ENCODE measurements at regions not wholly inside any gene's neighbourhood (a gene's known extent, or its start where the extent isn't known, plus 50 kb on each side); places are given as distances from the start of the nearest gene placed in this dataset.

DNA sequence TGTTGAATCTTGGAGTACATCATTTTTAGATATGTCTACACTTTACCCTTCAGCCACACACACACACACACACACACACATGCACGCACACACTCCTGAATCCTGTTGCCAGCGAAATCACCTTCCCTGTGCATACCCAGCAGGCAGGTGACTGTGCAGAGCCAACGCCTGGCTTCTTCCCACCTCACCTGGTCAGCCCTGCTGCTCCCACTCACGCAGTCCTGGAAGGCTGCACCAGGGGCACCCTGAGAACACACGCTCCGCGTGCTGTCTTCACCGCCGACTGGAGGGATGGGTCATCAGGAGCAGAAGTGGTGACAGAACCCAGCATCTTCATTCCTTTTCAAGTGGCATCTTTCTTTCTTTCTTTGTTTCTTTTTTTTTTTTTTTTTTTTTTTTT is 94.6 kb downstream of the TBXT start:
- Mint-ChIP-seq H3K4me1 (no peaks in the 10 kb centered on the region), H3K36me3 (no peaks in the 10 kb centered on the region), H3K4me3 (no peak overlapping the region), H3K9me3 (no peaks in the 10 kb centered on the region), H3K27ac (no peak overlapping the region)
- ATAC-seq (no peak), DNase-seq (ENCODE audit: low spot score in 2 of 2) (no peak)

DNA sequence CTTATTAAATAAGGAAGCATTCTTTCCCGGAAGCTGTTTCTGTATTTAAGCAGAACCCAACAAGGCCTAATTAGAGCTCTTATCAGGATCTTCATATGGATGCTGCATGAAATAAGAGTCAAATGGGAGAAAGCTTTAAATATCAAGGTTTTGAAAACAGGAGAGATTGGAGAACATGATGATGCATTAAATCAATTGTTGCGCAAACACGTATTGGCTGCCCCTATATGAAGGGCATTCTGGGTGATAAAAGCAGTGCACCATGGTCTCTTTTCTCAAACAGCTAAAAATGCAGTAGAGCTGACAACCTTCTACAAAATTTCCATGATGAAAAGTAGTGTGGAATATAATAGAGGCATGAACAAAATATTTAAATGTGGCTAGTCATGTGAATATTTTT is 98.9 kb downstream of the TBXT start:
- H3K9me3 Mint-ChIP-seq: peaks cover 2% of the 10 kb centered on the region
- H3K4me3 Mint-ChIP-seq: no peak overlapping the region
- ATAC-seq (no peak), DNase-seq (ENCODE audit: low spot score in 2 of 2) (no peak)
- no peak overlapping the region for H3K27ac Mint-ChIP-seq
- H3K36me3 Mint-ChIP-seq: no peaks in the 10 kb centered on the region
- no peaks in the 10 kb centered on the region for H3K4me1 Mint-ChIP-seq

DNA sequence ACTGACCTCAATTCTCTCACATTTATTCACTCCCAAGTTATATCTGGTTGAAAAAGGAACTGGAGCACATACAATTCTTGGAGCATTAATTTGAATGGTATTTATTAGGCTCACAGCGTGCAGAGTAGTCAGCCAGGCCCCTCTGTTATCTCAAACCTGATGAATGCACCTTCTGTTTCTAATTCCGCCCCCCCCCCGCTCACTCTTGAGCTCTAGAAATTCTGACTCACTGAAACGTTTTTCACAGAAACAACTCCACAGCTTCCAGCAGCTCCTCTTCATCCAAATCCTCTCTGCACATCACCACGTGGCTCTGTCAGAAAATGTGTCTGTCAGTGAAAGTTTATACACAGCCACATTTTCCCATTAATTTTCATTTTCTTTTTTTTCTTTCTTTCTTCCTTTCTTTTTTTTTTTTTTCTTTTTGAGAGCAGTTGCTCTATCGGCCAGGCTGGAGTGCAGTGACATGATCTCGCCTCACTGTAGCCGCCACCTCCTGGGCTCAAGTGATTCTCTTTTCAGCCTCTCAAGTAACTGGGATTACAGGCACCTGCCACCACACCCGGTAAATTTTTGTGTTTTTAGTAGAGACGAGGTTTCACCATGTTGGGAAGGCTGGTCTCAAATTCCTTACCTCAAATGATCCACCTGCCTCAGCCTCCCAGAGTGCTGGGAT is 109.4 kb downstream of the TBXT start:
- no peaks in the 10 kb centered on the region for H3K4me1 Mint-ChIP-seq
- H3K9me3 Mint-ChIP-seq: peaks cover 15% of the 10 kb centered on the region
- no peak overlapping the region for H3K4me3 Mint-ChIP-seq
- DNase-seq (ENCODE audit: low spot score in 2 of 2) (no peak), ATAC-seq (no peak)
- no peaks in the 10 kb centered on the region for H3K36me3 Mint-ChIP-seq
- H3K27ac Mint-ChIP-seq: no peak overlapping the region

DNA sequence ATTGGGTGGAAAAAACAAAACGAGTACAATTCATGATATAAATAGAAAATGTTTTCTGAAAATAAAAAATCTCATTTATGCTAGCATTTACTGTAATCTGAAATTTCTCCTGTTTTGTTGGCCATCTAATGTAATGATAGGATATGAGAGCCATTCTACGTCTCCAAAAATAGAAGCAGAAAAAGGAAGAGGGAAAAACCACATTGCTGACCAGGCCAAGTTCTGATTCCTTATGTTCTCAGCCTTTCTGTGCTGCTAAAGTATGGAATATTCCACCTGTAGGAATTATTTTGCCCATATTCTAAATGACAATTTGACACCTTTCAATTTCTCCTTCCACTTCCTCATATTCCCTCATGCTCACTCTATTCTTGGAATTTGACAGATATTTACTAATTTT is 110.2 kb downstream of the TBXT start:
- H3K9me3 Mint-ChIP-seq: peaks cover 18% of the 10 kb centered on the region
- ATAC-seq: no peak
- H3K4me3 Mint-ChIP-seq: no peak overlapping the region
- no peak for DNase-seq (ENCODE audit: low spot score in 2 of 2)
- H3K36me3 Mint-ChIP-seq: no peaks in the 10 kb centered on the region
- H3K4me1 Mint-ChIP-seq: no peaks in the 10 kb centered on the region
- no peak overlapping the region for H3K27ac Mint-ChIP-seq

DNA sequence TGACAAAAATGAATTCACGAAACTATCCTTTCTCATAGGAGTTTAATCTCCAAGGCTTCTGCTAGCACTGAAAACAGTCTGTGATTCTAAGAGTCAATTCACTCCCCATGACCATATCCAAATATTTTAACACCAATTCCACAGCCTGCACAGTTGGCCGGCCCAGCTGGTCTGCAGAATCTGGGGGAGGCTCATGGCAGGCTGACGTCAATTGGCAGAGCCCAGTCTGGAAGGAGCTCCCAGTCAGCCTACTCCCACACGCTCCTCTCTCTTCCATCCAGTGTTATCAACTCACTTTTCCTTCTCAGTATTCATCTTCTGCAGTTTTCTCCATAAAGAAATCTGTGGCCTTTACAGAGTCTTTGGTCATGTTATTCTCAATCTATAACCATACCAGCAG is 111.0 kb downstream of the TBXT start:
- no peaks in the 10 kb centered on the region for H3K36me3 Mint-ChIP-seq
- peaks cover 25% of the 10 kb centered on the region for H3K9me3 Mint-ChIP-seq
- no peak for ATAC-seq
- no peaks in the 10 kb centered on the region for H3K4me1 Mint-ChIP-seq
- H3K27ac Mint-ChIP-seq: no peak overlapping the region
- no peak overlapping the region for H3K4me3 Mint-ChIP-seq
- no peak for DNase-seq (ENCODE audit: low spot score in 2 of 2)

DNA sequence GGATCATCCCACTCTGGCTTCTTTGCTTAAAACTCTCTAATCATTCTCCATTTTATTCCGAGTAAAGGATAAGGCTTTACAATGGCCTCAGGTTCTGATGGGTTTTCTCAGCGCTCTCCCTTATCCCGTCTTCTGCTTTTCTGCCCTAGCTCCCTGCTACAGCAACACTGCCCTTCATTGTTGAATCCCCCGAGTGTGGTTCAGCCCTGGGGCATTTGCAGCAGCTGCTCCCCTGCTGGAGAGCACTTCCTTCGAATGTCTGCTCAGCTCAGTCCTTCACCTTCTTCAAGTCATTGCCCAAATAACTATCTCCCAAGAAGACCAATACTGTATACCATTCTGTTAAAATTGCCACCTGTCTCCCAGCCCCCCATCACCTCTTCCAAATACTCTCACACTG is 111.8 kb downstream of the TBXT start:
- Mint-ChIP-seq H3K4me1 (no peaks in the 10 kb centered on the region), H3K9me3 (peaks cover 25% of the 10 kb centered on the region), H3K4me3 (no peak overlapping the region), H3K36me3 (no peaks in the 10 kb centered on the region), H3K27ac (no peak overlapping the region)
- no peak for ATAC-seq
- DNase-seq (ENCODE audit: low spot score in 2 of 2): no peak

DNA sequence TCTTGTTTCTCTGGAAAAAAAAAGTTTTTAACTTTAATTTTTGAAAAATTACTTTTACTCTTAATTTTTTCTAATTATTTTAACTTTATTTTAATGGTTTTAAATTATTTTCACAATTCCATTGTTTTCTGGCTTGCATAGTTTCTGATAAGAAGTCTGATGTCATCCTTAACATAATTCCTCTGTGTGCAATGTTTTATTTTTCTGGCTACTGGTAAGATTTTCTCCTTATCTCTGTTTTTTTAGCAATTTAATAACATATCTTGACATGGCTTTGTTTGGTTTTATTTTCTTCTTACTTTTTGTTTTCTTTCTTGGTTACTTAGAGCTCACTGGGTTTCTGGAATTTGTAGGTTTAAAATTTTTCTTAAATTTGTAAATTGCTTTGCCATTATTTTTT is 114.8 kb downstream of the TBXT start:
- no peak overlapping the region for H3K4me3 Mint-ChIP-seq
- ATAC-seq: no peak
- no peaks in the 10 kb centered on the region for H3K4me1 Mint-ChIP-seq
- H3K9me3 Mint-ChIP-seq: peaks cover 25% of the 10 kb centered on the region
- DNase-seq (ENCODE audit: low spot score in 2 of 2): no peak
- H3K36me3 Mint-ChIP-seq: no peaks in the 10 kb centered on the region
- no peak overlapping the region for H3K27ac Mint-ChIP-seq

DNA sequence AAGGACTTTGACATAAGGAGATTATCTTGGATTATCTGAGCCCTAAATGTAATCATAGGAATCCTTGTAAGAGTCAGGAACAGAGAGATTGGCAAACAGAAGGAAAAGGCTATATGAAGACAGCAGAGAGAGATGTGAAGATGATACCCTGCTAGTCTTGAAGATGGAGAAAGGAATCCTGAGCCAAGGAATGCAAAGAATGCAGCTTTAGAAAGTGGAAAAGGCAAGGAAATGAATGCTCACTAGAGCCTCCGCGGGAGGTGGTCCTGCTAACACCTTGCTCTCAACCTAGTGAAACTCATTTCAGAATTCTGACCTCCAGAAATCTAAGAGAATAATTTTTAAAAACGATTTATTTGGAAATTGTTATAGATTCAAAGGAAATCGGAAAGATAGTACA is 117.1 kb downstream of the TBXT start:
- Mint-ChIP-seq H3K36me3 (no peaks in the 10 kb centered on the region), H3K9me3 (peaks cover 22% of the 10 kb centered on the region), H3K27ac (no peak overlapping the region), H3K4me1 (no peaks in the 10 kb centered on the region), H3K4me3 (no peak overlapping the region)
- DNase-seq (ENCODE audit: low spot score in 2 of 2) (no peak), ATAC-seq (no peak)

DNA sequence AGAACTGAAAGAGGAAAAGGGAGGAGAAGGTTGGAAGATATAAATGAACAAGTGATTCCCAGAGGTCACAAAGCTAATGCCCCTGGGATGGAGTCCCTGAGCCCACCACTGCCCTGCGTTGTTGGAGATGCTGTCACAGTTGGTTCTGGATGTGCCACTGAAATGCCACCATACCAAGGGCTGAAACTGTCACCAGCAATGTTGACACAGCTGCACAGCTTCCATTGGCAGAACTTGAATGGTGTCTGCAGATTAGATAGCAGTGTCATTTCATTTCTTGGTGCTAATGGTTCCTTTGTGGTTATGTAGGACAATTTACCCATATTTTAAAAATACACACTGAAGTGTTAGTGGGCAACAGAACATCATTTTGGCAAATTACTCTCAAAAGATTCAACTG is 120.7 kb downstream of the TBXT start:
- Mint-ChIP-seq H3K27ac (no peak overlapping the region), H3K4me1 (no peaks in the 10 kb centered on the region)

DNA sequence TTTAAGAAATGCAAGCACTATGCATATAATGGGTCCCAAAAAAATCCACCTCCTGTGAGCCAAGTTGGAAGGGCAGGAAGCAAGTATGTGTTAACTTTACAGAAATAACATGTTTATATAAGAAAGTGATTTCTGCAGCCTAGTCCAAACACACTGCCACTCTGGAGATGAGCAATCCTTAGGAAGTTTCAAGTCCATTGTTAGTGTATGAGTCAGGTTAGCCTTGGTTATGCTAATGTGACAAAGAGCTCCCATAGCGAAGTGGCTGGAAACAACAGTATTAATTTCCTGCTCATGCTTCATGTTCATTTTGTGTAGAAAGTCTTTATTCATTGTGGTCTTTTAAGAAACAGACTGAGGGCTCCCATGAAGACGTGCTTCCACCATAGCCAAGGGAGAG is 121.4 kb downstream of the TBXT start:
- Mint-ChIP-seq H3K9me3 (no peaks in the 10 kb centered on the region), H3K27ac (no peak overlapping the region), H3K4me3 (no peak overlapping the region), H3K36me3 (no peaks in the 10 kb centered on the region), H3K4me1 (no peaks in the 10 kb centered on the region)
- ATAC-seq (peak; percentile 13), DNase-seq (ENCODE audit: low spot score in 2 of 2) (no peak)

More for the DNA sequence above, 120.7 kb downstream of the TBXT start:
- Mint-ChIP-seq H3K9me3 (peaks cover 3% of the 10 kb centered on the region), H3K4me3 (no peak overlapping the region), H3K36me3 (no peaks in the 10 kb centered on the region)
- ATAC-seq (no peak), DNase-seq (ENCODE audit: low spot score in 2 of 2) (no peak)

DNA sequence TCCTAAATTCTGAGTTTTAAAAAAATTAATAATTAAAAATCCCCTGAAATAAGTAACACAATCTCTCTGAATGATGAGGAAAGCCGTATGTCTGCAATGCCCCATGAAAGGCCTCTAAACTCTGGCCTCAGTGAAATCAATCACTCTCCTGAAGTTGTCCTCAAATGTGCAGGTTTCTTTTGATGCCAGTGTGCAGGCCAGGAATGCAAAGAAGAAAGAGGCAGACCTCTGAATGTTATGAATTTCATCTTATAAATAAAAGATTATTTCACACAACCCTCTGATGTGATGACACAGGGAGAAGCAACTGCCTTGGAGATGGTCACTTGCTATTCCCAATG is 121.8 kb downstream of the TBXT start:
- Mint-ChIP-seq H3K4me3 (no peak overlapping the region), H3K36me3 (no peaks in the 10 kb centered on the region), H3K4me1 (no peaks in the 10 kb centered on the region), H3K27ac (no peak overlapping the region), H3K9me3 (no peaks in the 10 kb centered on the region)
- ATAC-seq: no peak
- no peak for DNase-seq (ENCODE audit: low spot score in 2 of 2)

DNA sequence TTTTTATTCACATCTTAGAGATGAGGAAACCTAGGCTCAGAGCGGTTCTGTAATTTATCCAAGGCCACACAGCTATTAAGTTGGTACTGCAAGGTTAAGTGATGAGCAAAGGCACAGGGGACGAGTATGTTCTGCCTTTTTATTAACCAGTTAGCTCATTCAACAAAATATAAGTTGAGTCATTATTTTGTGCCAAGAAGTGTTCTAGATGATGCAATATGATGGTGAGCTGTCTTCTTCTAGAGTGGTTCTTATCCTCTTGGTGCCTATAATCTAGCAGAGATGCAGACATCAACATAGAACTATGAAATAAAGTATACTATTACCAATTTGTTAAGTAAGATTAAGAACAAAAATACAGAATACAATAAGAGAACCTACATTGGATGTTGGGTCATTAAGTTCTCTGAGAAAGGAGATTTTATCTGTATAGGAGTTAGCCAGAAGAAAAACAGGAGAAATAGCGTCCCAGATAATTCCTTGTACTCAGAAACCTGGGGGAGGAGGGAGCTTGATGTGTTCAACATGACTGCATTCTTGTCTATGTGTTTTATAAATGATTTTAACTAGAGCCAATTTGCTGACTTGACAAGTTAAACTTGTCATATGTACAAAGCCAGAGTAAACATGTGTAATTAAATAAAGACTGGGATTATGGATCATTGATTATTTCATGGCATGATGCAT is 122.3 kb downstream of the TBXT start:
- H3K9me3 Mint-ChIP-seq: no peaks in the 10 kb centered on the region
- ATAC-seq (no peak), DNase-seq (ENCODE audit: low spot score in 2 of 2) (no peak)
- H3K27ac Mint-ChIP-seq: no peak overlapping the region
- H3K4me1 Mint-ChIP-seq: no peaks in the 10 kb centered on the region
- H3K4me3 Mint-ChIP-seq: no peak overlapping the region
- H3K36me3 Mint-ChIP-seq: no peaks in the 10 kb centered on the region

DNA sequence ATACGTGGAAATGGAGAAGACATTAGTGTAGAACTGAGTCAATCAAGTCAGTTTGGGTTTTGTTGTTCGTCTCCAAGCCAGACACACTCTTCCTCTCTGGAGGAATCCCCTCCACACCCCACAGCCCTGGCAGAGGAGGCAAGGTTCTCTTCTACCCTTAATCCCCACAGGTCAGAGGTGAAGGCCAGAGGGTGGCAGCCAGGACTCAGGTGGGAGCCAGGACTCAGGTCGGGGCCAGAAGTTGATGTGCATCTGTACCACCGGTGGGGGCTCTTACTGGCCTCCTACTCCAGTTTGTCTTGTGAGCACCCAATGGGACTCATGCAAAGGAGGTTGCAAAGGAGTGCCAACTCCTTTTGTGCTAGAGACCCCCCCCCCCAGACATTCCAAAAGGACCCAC is 126.4 kb downstream of the TBXT start:
- ATAC-seq (no peak), DNase-seq (ENCODE audit: low spot score in 2 of 2) (no peak)
- Mint-ChIP-seq H3K36me3 (no peaks in the 10 kb centered on the region), H3K27ac (no peak overlapping the region), H3K4me1 (no peaks in the 10 kb centered on the region), H3K4me3 (no peak overlapping the region), H3K9me3 (peaks cover 5% of the 10 kb centered on the region)

DNA sequence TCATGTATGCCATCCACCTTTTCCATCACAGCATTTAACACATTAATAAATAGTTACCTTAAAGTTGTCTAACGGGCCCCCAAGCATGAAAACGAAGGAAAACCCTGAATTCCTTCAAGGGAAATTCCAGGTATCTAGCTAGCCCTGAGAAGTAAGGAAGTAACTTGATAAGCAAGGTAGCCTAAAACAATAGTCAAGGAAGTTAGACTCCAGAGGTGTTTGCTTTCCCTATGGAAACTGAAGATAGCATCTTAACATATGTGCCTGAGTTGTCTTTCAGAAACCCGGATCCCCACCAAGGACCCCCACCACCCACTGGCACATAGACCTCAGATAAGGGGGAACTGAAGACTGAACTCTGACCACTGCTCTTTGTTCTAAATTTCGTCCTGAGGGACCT is 127.4 kb downstream of the TBXT start:
- H3K27ac Mint-ChIP-seq: no peak overlapping the region
- H3K36me3 Mint-ChIP-seq: no peaks in the 10 kb centered on the region
- DNase-seq (ENCODE audit: low spot score in 2 of 2) (no peak), ATAC-seq (no peak)
- peaks cover 5% of the 10 kb centered on the region for H3K9me3 Mint-ChIP-seq
- no peaks in the 10 kb centered on the region for H3K4me1 Mint-ChIP-seq
- no peak overlapping the region for H3K4me3 Mint-ChIP-seq

DNA sequence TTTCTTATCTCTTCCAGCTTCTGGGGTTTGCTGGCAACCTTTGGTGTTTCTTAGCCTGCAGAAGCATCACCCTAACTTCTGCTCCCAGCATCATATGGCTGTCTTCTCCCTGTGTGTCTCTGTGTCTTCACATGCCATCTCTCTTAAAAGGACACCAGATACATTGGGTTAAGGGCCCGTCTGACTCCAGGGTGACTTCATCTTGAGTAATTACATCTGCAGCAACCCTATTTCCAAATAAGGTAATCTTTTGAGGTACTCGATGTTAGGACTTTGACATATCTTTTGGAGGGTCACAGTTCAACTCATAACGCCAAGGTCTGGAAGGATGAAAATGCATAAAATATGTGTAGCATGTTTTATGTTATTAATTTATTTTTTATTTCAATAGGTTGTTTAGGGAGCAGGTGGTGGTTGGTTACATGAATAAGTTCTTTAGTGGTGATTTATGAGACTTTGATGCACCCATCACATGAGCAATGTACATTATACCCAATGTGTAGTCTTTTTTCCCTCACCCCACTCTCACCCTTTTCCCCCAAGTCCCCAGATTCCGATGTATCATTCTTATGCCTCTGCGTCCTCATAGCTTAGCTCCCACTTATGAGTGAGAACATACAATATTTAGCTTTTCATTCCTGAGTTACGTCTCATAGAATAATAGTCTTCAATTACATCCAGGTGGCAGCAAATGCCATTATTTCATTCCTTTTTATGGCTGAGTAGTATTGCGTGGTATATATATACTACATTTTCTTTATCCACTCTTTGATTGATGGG is 131.1 kb downstream of the TBXT start:
- DNase-seq (ENCODE audit: low spot score in 2 of 2): no peak
- H3K9me3 Mint-ChIP-seq: peaks cover 5% of the 10 kb centered on the region
- H3K27ac Mint-ChIP-seq: no peak overlapping the region
- ATAC-seq: no peak
- no peak overlapping the region for H3K4me3 Mint-ChIP-seq
- H3K36me3 Mint-ChIP-seq: no peaks in the 10 kb centered on the region
- no peaks in the 10 kb centered on the region for H3K4me1 Mint-ChIP-seq

All from stimulated activated effector memory CD8-positive, alpha-beta T cell treated with anti-CD3 and anti-CD28 coated beads, Interleukin-12 subunit alpha, Interleukin-12 subunit beta, amount 100 ng/mL, for 72 hours (primary cell).